HCT116 (cell line): ENCODE measurements at regions not wholly inside any gene's neighbourhood (a gene's known extent, or its start where the extent isn't known, plus 50 kb on each side); places are given as distances from the start of the nearest gene placed in this dataset.

Source experiments
- ATAC-seq: fragments of 200-7000 bp; cut with Tn5 transposase; 2 replicates; pipeline ENCODE4 v1.9.1; 2020; ENCODE audit warnings: mild to moderate bottlenecking, moderate library complexity
- BruUV-seq: library from RNA; stranded (reverse); fragments of 400-500 nt; replicated peaks from 2 replicates; lab custom pipeline; 2021; lab: Mats Ljungman, UMichigan
- CTCF ChIA-PET: fragments of 300-600 bp; sonication (Branson Sonifier 250); formaldehyde crosslinking; loops from one replicate; lab custom pipeline; 2021; ENCODE audit warnings: antibody characterized with exemption; lab: Charles Lee
- POLR2A ChIA-PET: fragments of 300-600, 350-600 bp; sonication (Branson Sonifier 250); formaldehyde crosslinking; loops from one replicate; lab custom pipeline; 2021; ENCODE audit warnings: antibody characterized with exemption; lab: Charles Lee
- RAD21 ChIA-PET, 2 experiments: fragments of 300-600 bp; sonication (Branson Sonifier 250); formaldehyde crosslinking; loops; one replicate each; lab custom pipeline; 2023; ENCODE audit warnings: low total read pairs in 2 of 2; ENCODE audit not compliant: uncharacterized antibody in 2 of 2, unreplicated experiment in 2 of 2, low non-redundant PET in 1 of 2; lab: Charles Lee
- DNase-seq: peaks from one replicate; pipeline ENCODE4 v3.0.0-alpha.2; 2010; ENCODE audit warnings: low read depth, low spot score
- H2AFZ ChIP-seq: fragments of 200-600 bp; shearing (Covaris generic), sonication (generic); 2 replicates; pipeline ENCODE4 v1.6.1; 2017; ENCODE audit warnings: low read depth, mixed run types, mixed read lengths, antibody characterized with exemption, low read length; ENCODE audit not compliant: poor library complexity, severe bottlenecking
- H3K27ac ChIP-seq: 2 replicates; pipeline ENCODE4 v1.5.1; 2012; ENCODE audit warnings: low read depth, low read length
- H3K27me3 ChIP-seq: fragments of 200-600 bp; sonication (generic); 2 replicates; pipeline ENCODE4 v1.6.1; 2016; ENCODE audit warnings: mixed run types, low read length, mixed read lengths; ENCODE audit not compliant: insufficient read depth
- H3K36me3 ChIP-seq, 2 experiments: fragments of 200-500 bp in 1 of 2; fragments of 200-600 bp in 1 of 2; sonication (Bioruptor generic) in 1 of 2; sonication (generic) in 1 of 2; 2 replicates each; pipeline versions ENCODE4 v1.5.1 to v1.6.1; 2014 to 2016; ENCODE audit warnings: low read length in 2 of 2, inconsistent platforms in 1 of 2, mixed read lengths in 1 of 2, mixed run types in 1 of 2; ENCODE audit not compliant: insufficient read depth in 2 of 2, control insufficient read depth in 1 of 2
- H3K4me1 ChIP-seq, 2 experiments: fragments of 200-600 bp in 1 of 2; sonication (generic) in 1 of 2; 2 replicates each; pipeline versions ENCODE4 v1.5.1 to v1.6.1; 2012 to 2017; ENCODE audit warnings: low read length in 2 of 2, inconsistent platforms in 1 of 2, mild to moderate bottlenecking in 1 of 2, mixed read lengths in 1 of 2, mixed run types in 1 of 2, moderate library complexity in 1 of 2; ENCODE audit not compliant: insufficient read depth in 2 of 2, control insufficient read depth in 1 of 2
- H3K4me2 ChIP-seq: fragments of 200-600 bp; sonication (generic); 2 replicates; pipeline ENCODE4 v1.6.1; 2017; ENCODE audit warnings: mixed run types, low read length, mixed read lengths
- H3K4me3 ChIP-seq, 2 experiments: fragments of 200-600 bp in 1 of 2; sonication (generic) in 1 of 2; replicated peaks in 1 of 2; 2 replicates each; pipeline ENCODE4 v1.5.1; 2011 to 2016; ENCODE audit warnings: low read length in 2 of 2, control low read depth in 1 of 2, low read depth in 1 of 2, mild to moderate bottlenecking in 1 of 2, mixed read lengths in 1 of 2, mixed run types in 1 of 2
- H3K79me2 ChIP-seq: fragments of 200-600 bp; sonication (generic); 2 replicates; pipeline ENCODE4 v1.6.1; 2017; ENCODE audit warnings: mild to moderate bottlenecking, mixed run types, low read length, moderate library complexity, mixed read lengths; ENCODE audit not compliant: insufficient read depth
- H3K9ac ChIP-seq: fragments of 200-600 bp; sonication (generic); 2 replicates; pipeline ENCODE4 v1.6.1; 2016; ENCODE audit warnings: low read length, mixed read lengths
- H3K9me2 ChIP-seq: fragments of 200-600 bp; sonication (generic), shearing (Covaris generic); 2 replicates; pipeline ENCODE4 v1.6.1; 2017; ENCODE audit warnings: mixed run types, mild to moderate bottlenecking, moderate library complexity; ENCODE audit not compliant: insufficient read depth
- H3K9me3 ChIP-seq, 2 experiments: fragments of 200-500 bp in 1 of 2; fragments of 200-600 bp in 1 of 2; sonication (Bioruptor generic) in 1 of 2; sonication (generic) in 1 of 2; 2 replicates each; pipeline ENCODE4 v1.6.1; 2014 to 2017; ENCODE audit warnings: low read length in 2 of 2, mixed read lengths in 2 of 2, inconsistent platforms in 1 of 2, low read depth in 1 of 2, mild to moderate bottlenecking in 1 of 2, mixed run types in 1 of 2, moderate library complexity in 1 of 2; ENCODE audit not compliant: control insufficient read depth in 1 of 2, insufficient read depth in 1 of 2
- H4K20me1 ChIP-seq: fragments of 200-600 bp; sonication (generic), shearing (Covaris generic); 2 replicates; pipeline ENCODE4 v1.6.1; 2017; ENCODE audit warnings: mixed run types, mild to moderate bottlenecking, moderate library complexity; ENCODE audit not compliant: insufficient read depth
- CBX3 ChIP-seq: IDR thresholded peaks from 2 replicates; pipeline ENCODE4 v1.6.1; 2012; ENCODE audit warnings: low read depth
- CTCF ChIP-seq, 3 experiments: fragments of 200-600 bp in 1 of 3; sonication (generic) in 1 of 3; IDR thresholded peaks in 2 of 3; conservative IDR thresholded peaks in 1 of 3; 2 replicates each; pipeline ENCODE4 v1.5.1; 2012 to 2017; ENCODE audit warnings: low read depth in 2 of 3, low read length in 2 of 3, antibody characterized with exemption in 1 of 3, borderline replicate concordance in 1 of 3, control low read depth in 1 of 3, mild to moderate bottlenecking in 1 of 3, mixed read lengths in 1 of 3, mixed run types in 1 of 3, moderate library complexity in 1 of 3; ENCODE audit not compliant: insufficient read depth in 1 of 3
- EGR1 ChIP-seq: IDR thresholded peaks from 2 replicates; pipeline ENCODE4 v1.6.1; 2012; ENCODE audit warnings: low read depth
- EZH2 ChIP-seq: fragments of 200-600 bp; sonication (generic); IDR thresholded peaks from 2 replicates; pipeline ENCODE4 v1.6.1; 2017; ENCODE audit warnings: antibody characterized with exemption, mixed run types
- FOSL1 ChIP-seq: IDR thresholded peaks from 2 replicates; pipeline ENCODE4 v1.6.1; 2012; ENCODE audit warnings: low read depth
- POLR2A ChIP-seq: IDR thresholded peaks from 2 replicates; pipeline ENCODE4 v1.7.0; 2011; ENCODE audit warnings: borderline replicate concordance; ENCODE audit not compliant: insufficient read depth, insufficient read length; ENCODE audit errors: extremely low read depth
- POLR2AphosphoS5 ChIP-seq: IDR thresholded peaks from 2 replicates; pipeline ENCODE4 v1.6.1; 2011; ENCODE audit warnings: mild to moderate bottlenecking, low read depth, low read length, moderate library complexity
- SIN3A ChIP-seq: IDR thresholded peaks from 2 replicates; pipeline ENCODE4 v1.6.1; 2012; ENCODE audit warnings: low read depth
- SP1 ChIP-seq: IDR thresholded peaks from 2 replicates; pipeline ENCODE4 v1.6.1; 2012; ENCODE audit warnings: low read depth
- TCF7L2 ChIP-seq: IDR thresholded peaks from 2 replicates; pipeline ENCODE4 v1.7.0; 2011; ENCODE audit warnings: borderline replicate concordance, inconsistent platforms; ENCODE audit not compliant: insufficient read depth, insufficient read length; ENCODE audit errors: extremely low read depth
- YY1 ChIP-seq: IDR thresholded peaks from 2 replicates; pipeline ENCODE4 v1.6.1; 2011; ENCODE audit warnings: low read length, low read depth, moderate library complexity, mild to moderate bottlenecking; ENCODE audit not compliant: insufficient replicate concordance; ENCODE audit errors: extremely low read depth
- ZBTB33 ChIP-seq: IDR thresholded peaks from 2 replicates; pipeline ENCODE4 v1.6.1; 2011; ENCODE audit warnings: mild to moderate bottlenecking, low read length, moderate library complexity; ENCODE audit not compliant: insufficient replicate concordance; ENCODE audit errors: extremely low read depth
- intact Hi-C: fragments of 100-400 bp; cut with micrococcal nuclease; formaldehyde crosslinking; loops from 2 replicates; pipeline ENCODE4 v1.10.0; 2022

- no peaks in the 10 kb centered on the region for H3K27me3 ChIP-seq
- no TSS peak for BruUV-seq
- no peak overlapping the region for H3K4me3 ChIP-seq
- ChIA-PET CTCF (no interaction called here), POLR2A (no interaction called here), RAD21 (no interaction called here)
- intact Hi-C loops: loop anchor here (2.0 kb wide), 1 partner anchor 278 kb away; no protein-coding TSS in a partner anchor
- H3K4me2 ChIP-seq: no peak overlapping the region
- no peaks in the 10 kb centered on the region for H3K36me3 ChIP-seq
- H3K9me3 ChIP-seq: no peaks in the 10 kb centered on the region
- no peak for ATAC-seq
- no peaks in the 10 kb centered on the region for H4K20me1 ChIP-seq
- no peaks in the 10 kb centered on the region for H3K79me2 ChIP-seq
- no peaks in the 10 kb centered on the region for H3K4me1 ChIP-seq
- no peak overlapping the region for H3K27ac ChIP-seq
- no peak for TF ChIP-seq YY1
- no peak for TF ChIP-seq SIN3A
- no peak for TF ChIP-seq SP1
- no peak for TF ChIP-seq POLR2AphosphoS5
- TF ChIP-seq POLR2A: no peak
- no peak for TF ChIP-seq EGR1
- no peak for TF ChIP-seq TCF7L2
- no peak for TF ChIP-seq CBX3
- no peak for TF ChIP-seq ZBTB33
- no peak for TF ChIP-seq CTCF (IDR thresholded peaks at IDR 0.05 in 2 of 3, conservative IDR thresholded peaks at IDR 0.05 in 1 of 3; ENCODE audit: borderline replicate concordance in 1 of 3, insufficient read depth in 1 of 3, low read depth in 2 of 3, low read length in 2 of 3)
- TF ChIP-seq EZH2: no peak
- TF ChIP-seq FOSL1: no peak
- H3K9ac ChIP-seq: no peak overlapping the region
- H2AFZ ChIP-seq: no peak overlapping the region
- H3K9me2 ChIP-seq: no peaks in the 10 kb centered on the region
- DNase-seq: no peak
Observed at GRCh38 chr3:43224405-43225073, 61.8 kb upstream of the SNRK start.
